ENCODE measurements at regions not wholly inside any gene's neighbourhood (a gene's known extent, or its start where the extent isn't known, plus 50 kb on each side); places are given as distances from the start of the nearest gene placed in this dataset.

DNA sequence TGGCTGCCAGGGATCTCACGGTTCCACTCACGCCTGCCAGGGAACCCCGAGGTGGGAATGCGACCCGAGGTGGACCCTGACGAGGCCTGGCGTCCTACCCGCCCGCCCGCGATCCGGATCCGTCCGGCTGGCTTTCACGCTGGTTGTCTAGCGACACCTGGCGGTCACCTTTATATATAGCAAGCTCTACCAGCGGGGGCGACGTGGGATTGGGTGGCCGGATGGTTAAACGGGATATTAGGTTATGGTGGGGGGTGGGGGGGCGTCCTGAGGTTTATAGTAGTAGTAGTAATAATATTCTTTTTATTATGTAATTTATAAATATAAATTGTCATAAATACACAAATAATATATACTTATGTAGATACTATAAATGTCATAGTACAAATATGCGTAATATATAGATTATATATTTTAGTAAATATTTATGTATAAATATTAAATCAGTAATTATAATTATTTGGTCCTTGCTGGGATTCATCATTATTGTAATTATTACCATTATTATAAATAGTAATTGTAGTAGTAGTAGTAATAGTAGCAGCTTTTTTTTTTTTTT lies 136.9 kb downstream of the KCNJ12 start (continued):
- TF ChIP-seq, protein P1, sequence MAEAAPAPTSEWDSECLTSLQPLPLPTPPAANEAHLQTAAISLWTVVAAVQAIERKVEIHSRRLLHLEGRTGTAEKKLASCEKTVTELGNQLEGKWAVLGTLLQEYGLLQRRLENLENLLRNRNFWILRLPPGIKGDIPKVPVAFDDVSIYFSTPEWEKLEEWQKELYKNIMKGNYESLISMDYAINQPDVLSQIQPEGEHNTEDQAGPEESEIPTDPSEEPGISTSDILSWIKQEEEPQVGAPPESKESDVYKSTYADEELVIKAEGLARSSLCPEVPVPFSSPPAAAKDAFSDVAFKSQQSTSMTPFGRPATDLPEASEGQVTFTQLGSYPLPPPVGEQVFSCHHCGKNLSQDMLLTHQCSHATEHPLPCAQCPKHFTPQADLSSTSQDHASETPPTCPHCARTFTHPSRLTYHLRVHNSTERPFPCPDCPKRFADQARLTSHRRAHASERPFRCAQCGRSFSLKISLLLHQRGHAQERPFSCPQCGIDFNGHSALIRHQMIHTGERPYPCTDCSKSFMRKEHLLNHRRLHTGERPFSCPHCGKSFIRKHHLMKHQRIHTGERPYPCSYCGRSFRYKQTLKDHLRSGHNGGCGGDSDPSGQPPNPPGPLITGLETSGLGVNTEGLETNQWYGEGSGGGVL (CRISPR knock-in tag; IDR thresholded peaks at IDR 0.05), result no peak
- no peak for TF ChIP-seq NBN (IDR thresholded peaks at IDR 0.05; ENCODE audit: low read depth)
- no peak for TF ChIP-seq GTF2F1 (IDR thresholded peaks at IDR 0.05; ENCODE audit: low read depth, low read length)
- TF ChIP-seq ETV1 (tag; conservative IDR thresholded peaks at IDR 0.05; ENCODE audit: low read depth), result no peak
- TF ChIP-seq, protein P2, sequence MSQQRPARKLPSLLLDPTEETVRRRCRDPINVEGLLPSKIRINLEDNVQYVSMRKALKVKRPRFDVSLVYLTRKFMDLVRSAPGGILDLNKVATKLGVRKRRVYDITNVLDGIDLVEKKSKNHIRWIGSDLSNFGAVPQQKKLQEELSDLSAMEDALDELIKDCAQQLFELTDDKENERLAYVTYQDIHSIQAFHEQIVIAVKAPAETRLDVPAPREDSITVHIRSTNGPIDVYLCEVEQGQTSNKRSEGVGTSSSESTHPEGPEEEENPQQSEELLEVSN (IDR thresholded peaks at IDR 0.05; ENCODE audit: borderline replicate concordance in 1 of 2, extremely low read depth in 1 of 2, insufficient read depth in 1 of 2, insufficient read length in 1 of 2, low read depth in 1 of 2, low read length in 1 of 2, poor library complexity in 1 of 2, severe bottlenecking in 1 of 2), result peak; percentile 18 to 88
- no peak for TF ChIP-seq LEF1 (IDR thresholded peaks at IDR 0.05)
- no peak for TF ChIP-seq BCOR (IDR thresholded peaks at IDR 0.05)
- TF ChIP-seq KLF16 (IDR thresholded peaks at IDR 0.05), result 0 out of 2 replicates have a peak, but pooled peaks have one; percentile 52
- no peak for TF ChIP-seq KLF10 (CRISPR knock-in tag; IDR thresholded peaks at IDR 0.05)
- TF ChIP-seq, protein P3, sequence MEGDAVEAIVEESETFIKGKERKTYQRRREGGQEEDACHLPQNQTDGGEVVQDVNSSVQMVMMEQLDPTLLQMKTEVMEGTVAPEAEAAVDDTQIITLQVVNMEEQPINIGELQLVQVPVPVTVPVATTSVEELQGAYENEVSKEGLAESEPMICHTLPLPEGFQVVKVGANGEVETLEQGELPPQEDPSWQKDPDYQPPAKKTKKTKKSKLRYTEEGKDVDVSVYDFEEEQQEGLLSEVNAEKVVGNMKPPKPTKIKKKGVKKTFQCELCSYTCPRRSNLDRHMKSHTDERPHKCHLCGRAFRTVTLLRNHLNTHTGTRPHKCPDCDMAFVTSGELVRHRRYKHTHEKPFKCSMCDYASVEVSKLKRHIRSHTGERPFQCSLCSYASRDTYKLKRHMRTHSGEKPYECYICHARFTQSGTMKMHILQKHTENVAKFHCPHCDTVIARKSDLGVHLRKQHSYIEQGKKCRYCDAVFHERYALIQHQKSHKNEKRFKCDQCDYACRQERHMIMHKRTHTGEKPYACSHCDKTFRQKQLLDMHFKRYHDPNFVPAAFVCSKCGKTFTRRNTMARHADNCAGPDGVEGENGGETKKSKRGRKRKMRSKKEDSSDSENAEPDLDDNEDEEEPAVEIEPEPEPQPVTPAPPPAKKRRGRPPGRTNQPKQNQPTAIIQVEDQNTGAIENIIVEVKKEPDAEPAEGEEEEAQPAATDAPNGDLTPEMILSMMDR (IDR thresholded peaks at IDR 0.05 in 2 of 3, conservative IDR thresholded peaks at IDR 0.05 in 1 of 3; ENCODE audit: insufficient read depth in 2 of 3, low read depth in 1 of 3, low read length in 3 of 3), result peak; percentile 65 to 84 (median 77)
- no peak for TF ChIP-seq ZNF217 (CRISPR knock-in tag; IDR thresholded peaks at IDR 0.05)
- TF ChIP-seq, protein P4, sequence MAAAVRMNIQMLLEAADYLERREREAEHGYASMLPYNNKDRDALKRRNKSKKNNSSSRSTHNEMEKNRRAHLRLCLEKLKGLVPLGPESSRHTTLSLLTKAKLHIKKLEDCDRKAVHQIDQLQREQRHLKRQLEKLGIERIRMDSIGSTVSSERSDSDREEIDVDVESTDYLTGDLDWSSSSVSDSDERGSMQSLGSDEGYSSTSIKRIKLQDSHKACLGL (CRISPR knock-in tag; IDR thresholded peaks at IDR 0.05; ENCODE audit: borderline replicate concordance, poor library complexity, severe bottlenecking), result no peak
- TF ChIP-seq, protein P5, sequence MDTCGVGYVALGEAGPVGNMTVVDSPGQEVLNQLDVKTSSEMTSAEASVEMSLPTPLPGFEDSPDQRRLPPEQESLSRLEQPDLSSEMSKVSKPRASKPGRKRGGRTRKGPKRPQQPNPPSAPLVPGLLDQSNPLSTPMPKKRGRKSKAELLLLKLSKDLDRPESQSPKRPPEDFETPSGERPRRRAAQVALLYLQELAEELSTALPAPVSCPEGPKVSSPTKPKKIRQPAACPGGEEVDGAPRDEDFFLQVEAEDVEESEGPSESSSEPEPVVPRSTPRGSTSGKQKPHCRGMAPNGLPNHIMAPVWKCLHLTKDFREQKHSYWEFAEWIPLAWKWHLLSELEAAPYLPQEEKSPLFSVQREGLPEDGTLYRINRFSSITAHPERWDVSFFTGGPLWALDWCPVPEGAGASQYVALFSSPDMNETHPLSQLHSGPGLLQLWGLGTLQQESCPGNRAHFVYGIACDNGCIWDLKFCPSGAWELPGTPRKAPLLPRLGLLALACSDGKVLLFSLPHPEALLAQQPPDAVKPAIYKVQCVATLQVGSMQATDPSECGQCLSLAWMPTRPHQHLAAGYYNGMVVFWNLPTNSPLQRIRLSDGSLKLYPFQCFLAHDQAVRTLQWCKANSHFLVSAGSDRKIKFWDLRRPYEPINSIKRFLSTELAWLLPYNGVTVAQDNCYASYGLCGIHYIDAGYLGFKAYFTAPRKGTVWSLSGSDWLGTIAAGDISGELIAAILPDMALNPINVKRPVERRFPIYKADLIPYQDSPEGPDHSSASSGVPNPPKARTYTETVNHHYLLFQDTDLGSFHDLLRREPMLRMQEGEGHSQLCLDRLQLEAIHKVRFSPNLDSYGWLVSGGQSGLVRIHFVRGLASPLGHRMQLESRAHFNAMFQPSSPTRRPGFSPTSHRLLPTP (IDR thresholded peaks at IDR 0.05; ENCODE audit: borderline replicate concordance, extremely low read depth, insufficient read length), result no peak
- TF ChIP-seq ZSCAN29 (IDR thresholded peaks at IDR 0.05), result 0 out of 2 replicates have a peak, but pooled peaks have one; percentile 64
- TF ChIP-seq, protein P6, sequence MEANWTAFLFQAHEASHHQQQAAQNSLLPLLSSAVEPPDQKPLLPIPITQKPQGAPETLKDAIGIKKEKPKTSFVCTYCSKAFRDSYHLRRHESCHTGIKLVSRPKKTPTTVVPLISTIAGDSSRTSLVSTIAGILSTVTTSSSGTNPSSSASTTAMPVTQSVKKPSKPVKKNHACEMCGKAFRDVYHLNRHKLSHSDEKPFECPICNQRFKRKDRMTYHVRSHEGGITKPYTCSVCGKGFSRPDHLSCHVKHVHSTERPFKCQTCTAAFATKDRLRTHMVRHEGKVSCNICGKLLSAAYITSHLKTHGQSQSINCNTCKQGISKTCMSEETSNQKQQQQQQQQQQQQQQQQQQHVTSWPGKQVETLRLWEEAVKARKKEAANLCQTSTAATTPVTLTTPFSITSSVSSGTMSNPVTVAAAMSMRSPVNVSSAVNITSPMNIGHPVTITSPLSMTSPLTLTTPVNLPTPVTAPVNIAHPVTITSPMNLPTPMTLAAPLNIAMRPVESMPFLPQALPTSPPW (CRISPR knock-in tag; IDR thresholded peaks at IDR 0.05), result peak; percentile 40; the same call in 1 of the 2 replicates
- TF ChIP-seq KAT7 (CRISPR knock-in tag; IDR thresholded peaks at IDR 0.05; ENCODE audit: borderline replicate concordance), result no peak
- TF ChIP-seq ZNF212 (CRISPR knock-in tag; IDR thresholded peaks at IDR 0.05), result no peak
- no peak for TF ChIP-seq ZNF584 (CRISPR knock-in tag; IDR thresholded peaks at IDR 0.05; ENCODE audit: low read depth)
